H1 (cell line): ENCODE measurements at regions not wholly inside any gene's neighbourhood (a gene's known extent, or its start where the extent isn't known, plus 50 kb on each side); places are given as distances from the start of the nearest gene placed in this dataset.

ENCODE experiments used
- CTCF ChIA-PET: fragments of 300-600 bp; sonication (Branson Sonifier 250); formaldehyde crosslinking; loops from one replicate; lab custom pipeline; 2021; ENCODE audit not compliant: partially characterized antibody; lab: Charles Lee
- POLR2A ChIA-PET: fragments of 300-600 bp; sonication (Branson Sonifier 250); formaldehyde crosslinking; loops from one replicate; lab custom pipeline; 2021; ENCODE audit warnings: inconsistent platforms; ENCODE audit not compliant: partially characterized antibody; lab: Charles Lee
- DNase-seq, 2 experiments: peaks; one replicate each; pipeline versions ENCODE4 v3.0.0 to v3.0.0-alpha.2; 2010 to 2022; ENCODE audit warnings: low spot score in 2 of 2, low read depth in 1 of 2, mixed read lengths in 1 of 2
- FAIRE-seq: peaks from 2 replicates; lab custom pipeline; 2011; peaks lifted over from hg19 to GRCh38; lab: Jason Lieb, UNC
- H2AFZ ChIP-seq: 2 replicates; pipeline ENCODE4 v1.8.1; 2012; ENCODE audit warnings: low read length, inconsistent platforms
- H2AK5ac ChIP-seq: 2 replicates; pipeline ENCODE4 v1.6.1; 2013; ENCODE audit warnings: low read depth, low read length
- H2BK120ac ChIP-seq: replicated peaks from 2 replicates; pipeline ENCODE3; 2013; ENCODE audit warnings: low read depth, low read length, inconsistent platforms
- H2BK12ac ChIP-seq: 2 replicates; pipeline ENCODE4 v1.6.1; 2013; ENCODE audit warnings: low read depth, low read length
- H2BK15ac ChIP-seq: 2 replicates; pipeline ENCODE4 v1.6.1; 2013; ENCODE audit warnings: low read length
- H2BK20ac ChIP-seq: 2 replicates; pipeline ENCODE4 v1.6.1; 2013; ENCODE audit warnings: low read length
- H2BK5ac ChIP-seq: 2 replicates; pipeline ENCODE4 v1.6.1; 2013; ENCODE audit warnings: low read depth, low read length
- H3K14ac ChIP-seq: 2 replicates; pipeline ENCODE4 v1.6.1; 2013; ENCODE audit warnings: inconsistent platforms; ENCODE audit not compliant: insufficient read length
- H3K18ac ChIP-seq: 2 replicates; pipeline ENCODE4 v1.6.1; 2013; ENCODE audit warnings: low read length; ENCODE audit errors: extremely low read depth
- H3K23ac ChIP-seq: 2 replicates; pipeline ENCODE4 v1.6.1; 2013; ENCODE audit warnings: inconsistent platforms; ENCODE audit not compliant: insufficient read length
- H3K23me2 ChIP-seq: 2 replicates; pipeline ENCODE4 v1.6.1; 2013; ENCODE audit warnings: low read depth, low read length
- H3K27ac ChIP-seq: 2 replicates; pipeline ENCODE4 v1.6.1; 2011; ENCODE audit warnings: low read depth, low read length, inconsistent platforms
- H3K27me3 ChIP-seq, 4 experiments: replicated peaks in 1 of 4; 1 replicate in 1 of 4; 2 replicates in 3 of 4; pipeline versions ENCODE4 v1.6.1 to v1.8.1; 2011 to 2013; ENCODE audit warnings: low read length in 3 of 4, mild to moderate bottlenecking in 3 of 4, inconsistent platforms in 2 of 4, mixed read lengths in 2 of 4, moderate library complexity in 1 of 4; ENCODE audit not compliant: control insufficient read depth in 3 of 4, insufficient read depth in 3 of 4; ENCODE audit errors: extremely low read depth in 1 of 4
- H3K36me3 ChIP-seq, 4 experiments: 2 replicates each; pipeline versions ENCODE4 v1.6.1 to v1.8.1; 2011 to 2013; ENCODE audit warnings: mild to moderate bottlenecking in 4 of 4, low read length in 3 of 4, moderate library complexity in 2 of 4, control low read depth in 1 of 4, inconsistent platforms in 1 of 4; ENCODE audit not compliant: insufficient read depth in 4 of 4, control insufficient read depth in 2 of 4
- H3K4ac ChIP-seq: replicated peaks from 2 replicates; pipeline ENCODE3; 2013; ENCODE audit warnings: low read length, low read depth, mixed read lengths, inconsistent platforms; ENCODE audit not compliant: insufficient read length
- H3K4me1 ChIP-seq, 4 experiments: replicated peaks in 1 of 4; 1 replicate in 1 of 4; 2 replicates in 3 of 4; pipeline versions ENCODE4 v1.6.1 to v1.8.1; 2011 to 2013; ENCODE audit warnings: low read length in 3 of 4, inconsistent platforms in 2 of 4, mixed read lengths in 1 of 4; ENCODE audit not compliant: insufficient read depth in 4 of 4, control insufficient read depth in 3 of 4
- H3K4me2 ChIP-seq, 2 experiments: 2 replicates each; pipeline versions ENCODE4 v1.6.1 to v1.8.1; 2011 to 2013; ENCODE audit warnings: low read depth in 2 of 2, low read length in 2 of 2, control low read depth in 1 of 2, inconsistent platforms in 1 of 2, mild to moderate bottlenecking in 1 of 2; ENCODE audit not compliant: insufficient read depth in 1 of 2
- H3K4me3 ChIP-seq, 4 experiments: fragments of 200-600, 300-600 bp in 1 of 4; sonication (generic), shearing (Covaris generic), sonication (Bioruptor Twin) in 1 of 4; 2 replicates each; pipeline versions ENCODE4 v1.5.1 to v1.8.1; 2011 to 2016; ENCODE audit warnings: low read length in 4 of 4, low read depth in 3 of 4, control low read depth in 2 of 4, inconsistent platforms in 2 of 4, mild to moderate bottlenecking in 2 of 4, mixed read lengths in 1 of 4, moderate library complexity in 1 of 4; ENCODE audit not compliant: insufficient read depth in 2 of 4; ENCODE audit errors: extremely low read depth in 1 of 4
- H3K56ac ChIP-seq: replicated peaks from 2 replicates; pipeline ENCODE3; 2013; ENCODE audit warnings: low read depth, mild to moderate bottlenecking, mixed read lengths, low read length, inconsistent platforms; ENCODE audit not compliant: insufficient read length
- H3K79me1 ChIP-seq: 2 replicates; pipeline ENCODE4 v1.6.1; 2013; ENCODE audit warnings: low read depth, low read length, control low read depth
- H3K79me2 ChIP-seq, 2 experiments: 2 replicates each; pipeline versions ENCODE4 v1.6.1 to v1.8.1; 2012 to 2013; ENCODE audit warnings: low read length in 2 of 2, mild to moderate bottlenecking in 2 of 2, inconsistent platforms in 1 of 2; ENCODE audit not compliant: insufficient read depth in 2 of 2, control insufficient read depth in 1 of 2
- H3K9ac ChIP-seq, 4 experiments: replicated peaks in 1 of 4; 1 replicate in 1 of 4; 2 replicates in 3 of 4; pipeline versions ENCODE4 v1.6.1 to v1.8.1; 2011 to 2013; ENCODE audit warnings: low read depth in 3 of 4, low read length in 3 of 4, control low read depth in 2 of 4, mild to moderate bottlenecking in 2 of 4, moderate library complexity in 2 of 4, inconsistent platforms in 1 of 4; ENCODE audit errors: extremely low read depth in 1 of 4
- H3K9me3 ChIP-seq, 2 experiments: 2 replicates each; pipeline versions ENCODE4 v1.6.1 to v1.8.1; 2012 to 2013; ENCODE audit warnings: mild to moderate bottlenecking in 2 of 2, moderate library complexity in 2 of 2, control low read depth in 1 of 2, inconsistent platforms in 1 of 2, low read depth in 1 of 2, low read length in 1 of 2, mixed read lengths in 1 of 2; ENCODE audit not compliant: insufficient read depth in 2 of 2
- H4K20me1 ChIP-seq, 2 experiments: replicated peaks in 1 of 2; 2 replicates each; pipeline versions ENCODE3 to v1.8.1; 2011 to 2013; ENCODE audit warnings: inconsistent platforms in 2 of 2, low read length in 2 of 2, mild to moderate bottlenecking in 1 of 2; ENCODE audit not compliant: insufficient read depth in 2 of 2, control insufficient read depth in 1 of 2
- H4K5ac ChIP-seq: 2 replicates; pipeline ENCODE4 v1.6.1; 2013; ENCODE audit warnings: low read length, low read depth, mixed read lengths, inconsistent platforms; ENCODE audit not compliant: insufficient read length
- H4K8ac ChIP-seq: 2 replicates; pipeline ENCODE4 v1.8.0; 2013; ENCODE audit warnings: mild to moderate bottlenecking, moderate library complexity, low read length, inconsistent platforms; ENCODE audit not compliant: insufficient read depth; ENCODE audit errors: extremely low read depth
- H4K91ac ChIP-seq: replicated peaks from 2 replicates; pipeline ENCODE3; 2013; ENCODE audit warnings: low read length, mixed read lengths, inconsistent platforms; ENCODE audit not compliant: insufficient read length
- BACH1 ChIP-seq: IDR thresholded peaks from 2 replicates; pipeline ENCODE4 v1.6.1; 2012; ENCODE audit warnings: low read length, improper control_type of control experiment
- CREB1 ChIP-seq: IDR thresholded peaks from 2 replicates; pipeline ENCODE4 v1.6.1; 2012; ENCODE audit warnings: inconsistent platforms
- EZH2 ChIP-seq: fragments of 200-600 bp; sonication (generic); IDR thresholded peaks from 2 replicates; pipeline ENCODE4 v1.7.1; 2012; ENCODE audit warnings: low read depth, mild to moderate bottlenecking, moderate library complexity, low read length, inconsistent platforms; ENCODE audit not compliant: severe bottlenecking
- GTF2F1 ChIP-seq: IDR thresholded peaks from 2 replicates; pipeline ENCODE4 v1.6.1; 2012; ENCODE audit warnings: low read depth, low read length, improper control_type of control experiment, borderline replicate concordance
- NANOG ChIP-seq: IDR thresholded peaks from 2 replicates; pipeline ENCODE4 v1.6.1; 2011; ENCODE audit warnings: low read length, low read depth, mild to moderate bottlenecking, inconsistent platforms; ENCODE audit not compliant: insufficient read depth, poor library complexity, severe bottlenecking
- RFX5 ChIP-seq: IDR thresholded peaks from 2 replicates; pipeline ENCODE4 v1.6.1; 2011; ENCODE audit warnings: low read depth, low read length, improper control_type of control experiment, borderline replicate concordance
- SUZ12 ChIP-seq: fragments of 200-600 bp; sonication (generic); IDR thresholded peaks from 2 replicates; pipeline ENCODE4 v1.6.1; 2012; ENCODE audit warnings: mild to moderate bottlenecking, inconsistent platforms, low read length, moderate library complexity, mixed read lengths
- TAF7 ChIP-seq: optimal IDR thresholded peaks from 2 replicates; pipeline ENCODE3; 2011; ENCODE audit warnings: low read depth, mild to moderate bottlenecking, inconsistent platforms, low read length, moderate library complexity, borderline replicate concordance
- TBP ChIP-seq: IDR thresholded peaks from 2 replicates; pipeline ENCODE4 v1.6.1; 2011; ENCODE audit warnings: low read depth, low read length, improper control_type of control experiment
- WGBS, 2 experiments: shearing (Covaris generic) in 1 of 2; methylation state at CpG; one replicate each; pipeline versions ENCODE4 v1.1.6 to v1.1.7; 2013 to 2015; ENCODE audit warnings: low lambda C conversion rate in 2 of 2, mixed read lengths in 2 of 2, inconsistent platforms in 1 of 2, low coverage in 1 of 2, missing lambda C conversion rate in 1 of 2; ENCODE audit not compliant: insufficient replicate concordance in 2 of 2, insufficient coverage in 1 of 2, insufficient read length in 1 of 2; ENCODE audit errors: extremely low coverage in 1 of 2, missing lambda C conversion rate in 1 of 2; 5-methylcytosine and 5-hydroxymethylcytosine counted together
- TF ChIP-seq, protein P1 (sequence below): IDR thresholded peaks from 2 replicates; pipeline ENCODE4 v1.6.1; 2012; ENCODE audit warnings: low read length, inconsistent platforms
- TF ChIP-seq, protein P2 (sequence below): IDR thresholded peaks from 2 replicates; pipeline ENCODE4 v1.6.1; 2012; ENCODE audit warnings: inconsistent platforms
- TF ChIP-seq, protein P3 (sequence below): IDR thresholded peaks from 2 replicates; pipeline ENCODE4 v1.6.1; 2011; ENCODE audit warnings: low read depth, mild to moderate bottlenecking, low read length; ENCODE audit not compliant: insufficient read depth

DNA sequence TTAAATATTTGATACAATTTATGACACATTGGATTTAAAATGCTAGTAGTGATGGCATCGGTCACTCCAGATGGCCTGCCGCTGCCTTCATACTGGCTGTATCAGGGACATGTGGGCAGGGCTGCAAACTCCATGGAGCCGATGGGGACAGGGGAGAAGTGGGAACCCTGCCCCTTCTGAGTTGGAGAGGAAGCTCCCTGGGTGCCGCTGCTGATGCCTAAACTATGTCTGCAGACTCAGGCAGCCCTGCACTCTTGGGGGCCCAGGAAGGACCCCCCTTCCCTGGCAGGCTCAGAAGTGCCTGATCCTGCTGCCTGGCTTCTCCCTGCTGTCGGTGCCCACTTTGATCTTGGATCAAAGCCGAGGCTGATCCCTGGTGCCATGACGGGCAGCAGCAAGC, 1522.1 kb downstream of the OTOL1 start:
- Histone ChIP-seq H2BK5ac (no peak overlapping the region), H2BK12ac (no peak overlapping the region), H3K23ac (no peak overlapping the region), H3K14ac (no peak overlapping the region), H2BK120ac (no peak overlapping the region), H3K56ac (no peak overlapping the region), H3K9me3 (0 out of 4 replicates have a peak, but pooled peaks cover 0 to 3% of the 10 kb centered on the region in 2 experiments), H3K79me1 (no peaks in the 10 kb centered on the region), H3K27ac (no peak overlapping the region), H3K4ac (no peak overlapping the region), H2AK5ac (no peak overlapping the region), H2BK20ac (no peak overlapping the region), H4K5ac (no peak overlapping the region), H4K8ac (no peak overlapping the region; the same call in 1 of the 2 replicates), H3K18ac (no peak overlapping the region), H2AFZ (no peak overlapping the region), H4K91ac (no peak overlapping the region), H3K4me2 (no peak overlapping the region), H4K20me1 (no peaks in the 10 kb centered on the region), H3K27me3 (no peaks in the 10 kb centered on the region), H3K79me2 (no peaks in the 10 kb centered on the region), H2BK15ac (no peak overlapping the region), H3K4me3 (no peak overlapping the region), H3K9ac (no peak overlapping the region), H3K4me1 (no peaks in the 10 kb centered on the region), H3K23me2 (no peaks in the 10 kb centered on the region), H3K36me3 (no peaks in the 10 kb centered on the region)
- FAIRE-seq = no peak
- ChIA-PET POLR2A (no interaction called here), CTCF (interaction anchor here (1.0 kb wide), 1 partner anchor 7 kb away, joined by 3 read pairs; no protein-coding TSS in a partner anchor)
- DNase-seq = no peak
- WGBS, 2 experiments = 88% methylated on average over 5 of the region's 7 CpGs; no CpG with 5 or more reads in 1 of the 2 experiments
- TF ChIP-seq BACH1 (no peak), TAF7 (no peak), GTF2F1 (no peak), RFX5 (no peak), EZH2 (no peak), TBP (no peak), NANOG (no peak), SUZ12 (no peak), CREB1 (no peak)
- TF ChIP-seq, protein P1, sequence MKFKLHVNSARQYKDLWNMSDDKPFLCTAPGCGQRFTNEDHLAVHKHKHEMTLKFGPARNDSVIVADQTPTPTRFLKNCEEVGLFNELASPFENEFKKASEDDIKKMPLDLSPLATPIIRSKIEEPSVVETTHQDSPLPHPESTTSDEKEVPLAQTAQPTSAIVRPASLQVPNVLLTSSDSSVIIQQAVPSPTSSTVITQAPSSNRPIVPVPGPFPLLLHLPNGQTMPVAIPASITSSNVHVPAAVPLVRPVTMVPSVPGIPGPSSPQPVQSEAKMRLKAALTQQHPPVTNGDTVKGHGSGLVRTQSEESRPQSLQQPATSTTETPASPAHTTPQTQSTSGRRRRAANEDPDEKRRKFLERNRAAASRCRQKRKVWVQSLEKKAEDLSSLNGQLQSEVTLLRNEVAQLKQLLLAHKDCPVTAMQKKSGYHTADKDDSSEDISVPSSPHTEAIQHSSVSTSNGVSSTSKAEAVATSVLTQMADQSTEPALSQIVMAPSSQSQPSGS = no peak
- TF ChIP-seq, protein P2, sequence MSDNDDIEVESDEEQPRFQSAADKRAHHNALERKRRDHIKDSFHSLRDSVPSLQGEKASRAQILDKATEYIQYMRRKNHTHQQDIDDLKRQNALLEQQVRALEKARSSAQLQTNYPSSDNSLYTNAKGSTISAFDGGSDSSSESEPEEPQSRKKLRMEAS = no peak
- TF ChIP-seq, protein P3, sequence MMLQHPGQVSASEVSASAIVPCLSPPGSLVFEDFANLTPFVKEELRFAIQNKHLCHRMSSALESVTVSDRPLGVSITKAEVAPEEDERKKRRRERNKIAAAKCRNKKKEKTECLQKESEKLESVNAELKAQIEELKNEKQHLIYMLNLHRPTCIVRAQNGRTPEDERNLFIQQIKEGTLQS = no peak
